ENCODE measurements at regions not wholly inside any gene's neighbourhood (a gene's known extent, or its start where the extent isn't known, plus 50 kb on each side); places are given as distances from the start of the nearest gene placed in this dataset.
"Not testable (repeated sequence)": the region's sequence is repeated elsewhere in the genome, so short reads cannot be mapped to it uniquely, and the experiment has no call there.

GRCh38 chr9:108258640-108259039 lies 597.1 kb downstream of the ACTL7B start:
- Histone ChIP-seq H3K4me3 (no peak overlapping the region), H3K4me1 (no peaks in the 10 kb centered on the region), H3K27me3 (no peaks in the 10 kb centered on the region), H3K9me3 (no peaks in the 10 kb centered on the region), H3K27ac (no peak overlapping the region), H3K36me3 (no peaks in the 10 kb centered on the region)
- TF ChIP-seq POLR2A (IDR thresholded peaks at IDR 0.05) (no peak), CTCF (IDR thresholded peaks at IDR 0.05) (no peak)
- DNase-seq = no peak

GRCh38 chr9:108257382-108257781 lies 598.4 kb downstream of the ACTL7B start:
- no peaks in the 10 kb centered on the region for H3K4me1 ChIP-seq
- TF ChIP-seq CTCF (IDR thresholded peaks at IDR 0.05) (no peak), POLR2A (IDR thresholded peaks at IDR 0.05) (no peak)
- H3K27ac ChIP-seq = no peak overlapping the region
- DNase-seq = no peak
- H3K27me3 ChIP-seq = no peaks in the 10 kb centered on the region
- H3K9me3 ChIP-seq = no peaks in the 10 kb centered on the region
- H3K36me3 ChIP-seq = no peaks in the 10 kb centered on the region
- H3K4me3 ChIP-seq = no peak overlapping the region

- Histone ChIP-seq H3K27me3 (no peaks in the 10 kb centered on the region), H3K4me1 (no peaks in the 10 kb centered on the region), H3K27ac (no peak overlapping the region), H3K36me3 (no peaks in the 10 kb centered on the region), H3K9me3 (no peaks in the 10 kb centered on the region), H3K4me3 (no peak overlapping the region)
- DNase-seq = no peak
- TF ChIP-seq CTCF (IDR thresholded peaks at IDR 0.05) (no peak), POLR2A (IDR thresholded peaks at IDR 0.05) (no peak)
Measured at GRCh38 chr9:108254236-108254635, 601.5 kb downstream of the ACTL7B start.

GRCh38 chr9:108247391-108247790 lies 608.4 kb downstream of the ACTL7B start:
- H3K27ac ChIP-seq, H3K27me3 ChIP-seq, H3K36me3 ChIP-seq, DNase-seq, H3K4me1 ChIP-seq, H3K9me3 ChIP-seq, H3K4me3 ChIP-seq: not testable (repeated sequence)

GRCh38 chr9:108245901-108246300 lies 609.9 kb downstream of the ACTL7B start:
- Histone ChIP-seq H3K9me3 (no peaks in the 10 kb centered on the region), H3K27me3 (no peaks in the 10 kb centered on the region), H3K4me3 (no peak overlapping the region), H3K36me3 (no peaks in the 10 kb centered on the region), H3K27ac (no peak overlapping the region), H3K4me1 (no peaks in the 10 kb centered on the region)
- TF ChIP-seq CTCF (IDR thresholded peaks at IDR 0.05) (no peak), POLR2A (IDR thresholded peaks at IDR 0.05) (no peak)
- DNase-seq = no peak

- no peak overlapping the region for H3K27ac ChIP-seq
- DNase-seq = no peak
- no peak overlapping the region for H3K4me3 ChIP-seq
- no peaks in the 10 kb centered on the region for H3K9me3 ChIP-seq
- H3K36me3 ChIP-seq = no peaks in the 10 kb centered on the region
- H3K27me3 ChIP-seq = no peaks in the 10 kb centered on the region
- no peaks in the 10 kb centered on the region for H3K4me1 ChIP-seq
- TF ChIP-seq POLR2A (IDR thresholded peaks at IDR 0.05) = no peak
- no peak for TF ChIP-seq CTCF (IDR thresholded peaks at IDR 0.05)
Measured at GRCh38 chr9:108245331-108245730, 610.5 kb downstream of the ACTL7B start.
